WERI-Rb-1 (cell line): ENCODE measurements at regions not wholly inside any gene's neighbourhood (a gene's known extent, or its start where the extent isn't known, plus 50 kb on each side); places are given as distances from the start of the nearest gene placed in this dataset.

Experiments
- DNase-seq: peaks from one replicate; pipeline ENCODE4 v3.0.0-alpha.2; 2020
- H3K27ac ChIP-seq: fragments of 250-450 bp; sonication (Bioruptor Pico); 2 replicates; pipeline ENCODE4 v1.5.1; 2020; ENCODE audit warnings: mild to moderate bottlenecking, moderate library complexity
- H3K27me3 ChIP-seq: fragments of 250-450 bp; sonication (Bioruptor Pico); 2 replicates; pipeline ENCODE4 v1.5.1; 2021; ENCODE audit warnings: mild to moderate bottlenecking, low read depth, moderate library complexity; ENCODE audit not compliant: insufficient read depth, severe bottlenecking
- H3K36me3 ChIP-seq: fragments of 250-450 bp; sonication (Bioruptor Pico); 2 replicates; pipeline ENCODE4 v1.5.1; 2020; ENCODE audit warnings: mild to moderate bottlenecking, moderate library complexity
- H3K4me3 ChIP-seq: 2 replicates; pipeline ENCODE4 v1.5.1; 2011; ENCODE audit warnings: low read depth, mild to moderate bottlenecking, control low read depth, low read length
- H3K9me3 ChIP-seq: fragments of 250-450 bp; sonication (Bioruptor Pico); 2 replicates; pipeline ENCODE4 v1.5.1; 2021; ENCODE audit warnings: mild to moderate bottlenecking, moderate library complexity; ENCODE audit not compliant: severe bottlenecking
- CTCF ChIP-seq: IDR thresholded peaks from 2 replicates; pipeline ENCODE4 v1.5.1; 2011; ENCODE audit warnings: low read depth, mild to moderate bottlenecking, control low read depth, inconsistent platforms, low read length

- DNase-seq: no peak
- no peaks in the 10 kb centered on the region for H3K27me3 ChIP-seq
- H3K4me3 ChIP-seq: no peak overlapping the region
- peaks cover 2% of the 10 kb centered on the region for H3K9me3 ChIP-seq
- H3K27ac ChIP-seq: no peak overlapping the region
- no peak for TF ChIP-seq CTCF
- H3K36me3 ChIP-seq: no peaks in the 10 kb centered on the region
These were observed 488.0 kb upstream of the B3GALT2 start for GRCh38 chr1:193674292-193674944.

- no peaks in the 10 kb centered on the region for H3K27me3 ChIP-seq
- no peak for DNase-seq
- no peak for TF ChIP-seq CTCF
- no peaks in the 10 kb centered on the region for H3K36me3 ChIP-seq
- no peak overlapping the region for H3K4me3 ChIP-seq
- H3K27ac ChIP-seq: no peak overlapping the region
- peaks cover 2% of the 10 kb centered on the region for H3K9me3 ChIP-seq
These were observed 480.2 kb upstream of the B3GALT2 start for GRCh38 chr1:193666485-193667083.

GRCh38 chr1:193663965-193664364 is 477.6 kb upstream of the B3GALT2 start:
- Histone ChIP-seq H3K27ac (no peak overlapping the region), H3K9me3 (no peaks in the 10 kb centered on the region), H3K4me3 (no peak overlapping the region), H3K27me3 (no peaks in the 10 kb centered on the region), H3K36me3 (no peaks in the 10 kb centered on the region)
- TF ChIP-seq CTCF: no peak
- DNase-seq: no peak

- Histone ChIP-seq H3K27me3 (no peaks in the 10 kb centered on the region), H3K27ac (no peak overlapping the region), H3K9me3 (no peaks in the 10 kb centered on the region), H3K4me3 (no peak overlapping the region), H3K36me3 (no peaks in the 10 kb centered on the region)
- no peak for DNase-seq
- no peak for TF ChIP-seq CTCF
These were observed 475.6 kb upstream of the B3GALT2 start for GRCh38 chr1:193662030-193662429.

GRCh38 chr1:193661385-193661784 is 475.0 kb upstream of the B3GALT2 start:
- H3K36me3 ChIP-seq: no peaks in the 10 kb centered on the region
- DNase-seq: no peak
- no peaks in the 10 kb centered on the region for H3K9me3 ChIP-seq
- H3K27ac ChIP-seq: no peak overlapping the region
- no peaks in the 10 kb centered on the region for H3K27me3 ChIP-seq
- no peak overlapping the region for H3K4me3 ChIP-seq
- no peak for TF ChIP-seq CTCF

- DNase-seq: no peak
- Histone ChIP-seq H3K27me3 (no peaks in the 10 kb centered on the region), H3K36me3 (no peaks in the 10 kb centered on the region), H3K27ac (no peak overlapping the region), H3K4me3 (no peak overlapping the region), H3K9me3 (no peaks in the 10 kb centered on the region)
- TF ChIP-seq CTCF: no peak
These were observed 474.0 kb upstream of the B3GALT2 start for GRCh38 chr1:193660428-193660827.
